Gastrocnemius medialis (tissue), 4 donors: ENCODE measurements at regions not wholly inside any gene's neighbourhood (a gene's known extent, or its start where the extent isn't known, plus 50 kb on each side); places are given as distances from the start of the nearest gene placed in this dataset.

ENCODE experiments used
- CTCF ChIP-seq, 5 experiments: fragments of 450-650 bp in 3 of 5; fragments of 200-600 bp in 2 of 5; sonication (generic) in 2 of 5; IDR thresholded peaks in 4 of 5; conservative IDR thresholded peaks in 1 of 5; 1 replicate in 4 of 5; 2 replicates in 1 of 5; pipeline ENCODE4 v1.5.1; 2016 to 2019; ENCODE audit warnings: antibody characterized with exemption in 5 of 5, mild to moderate bottlenecking in 3 of 5, moderate library complexity in 3 of 5
- POLR2A ChIP-seq, 2 donors: fragments of 450-650 bp; IDR thresholded peaks; one replicate each; pipeline ENCODE4 v1.6.1; 2017; ENCODE audit warnings: antibody characterized with exemption in 2 of 2, mild to moderate bottlenecking in 2 of 2, moderate library complexity in 2 of 2

GRCh38 chr6:25215881-25216280, 63.3 kb upstream of the CARMIL1 start:
- TF ChIP-seq POLR2A (IDR thresholded peaks at IDR 0.05) = no peak
- no peak for TF ChIP-seq CTCF (IDR thresholded peaks at IDR 0.05 in 4 of 5, conservative IDR thresholded peaks at IDR 0.05 in 1 of 5)
